C4-2B (cell line): ENCODE measurements at regions not wholly inside any gene's neighbourhood (a gene's known extent, or its start where the extent isn't known, plus 50 kb on each side); places are given as distances from the start of the nearest gene placed in this dataset.

Experiments
- H3K27ac ChIP-seq: fragments of 450-650 bp; 2 replicates; pipeline ENCODE4 v1.5.1; 2017
- CTCF ChIP-seq: fragments of 450-650 bp; conservative IDR thresholded peaks from 2 replicates; pipeline ENCODE4 v1.5.1; 2017; ENCODE audit warnings: mild to moderate bottlenecking
- ZFX ChIP-seq: fragments of 450-650 bp; IDR thresholded peaks from 2 replicates; pipeline ENCODE4 v1.6.1; 2017

- no peak for TF ChIP-seq ZFX
- no peak for TF ChIP-seq CTCF
- H3K27ac ChIP-seq, result no peak overlapping the region
Measured at GRCh38 chr3:194205675-194206133, 69.8 kb downstream of the HES1 start.

- TF ChIP-seq CTCF, result no peak
- TF ChIP-seq ZFX, result no peak
- H3K27ac ChIP-seq, result no peak overlapping the region
Measured at GRCh38 chr3:194206320-194206719, 70.4 kb downstream of the HES1 start.

- no peak for TF ChIP-seq CTCF
- no peak for TF ChIP-seq ZFX
- no peak overlapping the region for H3K27ac ChIP-seq
Measured at GRCh38 chr3:194208709-194209108, 72.8 kb downstream of the HES1 start.

- TF ChIP-seq ZFX, result no peak
- no peak overlapping the region for H3K27ac ChIP-seq
Measured at GRCh38 chr3:194212161-194212844, 76.4 kb downstream of the HES1 start.

GRCh38 chr3:194212845-194213331 lies 76.9 kb downstream of the HES1 start:
- H3K27ac ChIP-seq, result no peak overlapping the region
- no peak for TF ChIP-seq CTCF
- no peak for TF ChIP-seq ZFX

GRCh38 chr3:194215392-194215791 lies 79.4 kb downstream of the HES1 start:
- H3K27ac ChIP-seq, result no peak overlapping the region
- TF ChIP-seq CTCF (no peak), ZFX (no peak)

- no peak overlapping the region for H3K27ac ChIP-seq
- no peak for TF ChIP-seq ZFX
- no peak for TF ChIP-seq CTCF
Measured at GRCh38 chr3:194218646-194219453, 82.9 kb downstream of the HES1 start.
